ENCODE measurements at regions not wholly inside any gene's neighbourhood (a gene's known extent, or its start where the extent isn't known, plus 50 kb on each side); places are given as distances from the start of the nearest gene placed in this dataset.

DNA sequence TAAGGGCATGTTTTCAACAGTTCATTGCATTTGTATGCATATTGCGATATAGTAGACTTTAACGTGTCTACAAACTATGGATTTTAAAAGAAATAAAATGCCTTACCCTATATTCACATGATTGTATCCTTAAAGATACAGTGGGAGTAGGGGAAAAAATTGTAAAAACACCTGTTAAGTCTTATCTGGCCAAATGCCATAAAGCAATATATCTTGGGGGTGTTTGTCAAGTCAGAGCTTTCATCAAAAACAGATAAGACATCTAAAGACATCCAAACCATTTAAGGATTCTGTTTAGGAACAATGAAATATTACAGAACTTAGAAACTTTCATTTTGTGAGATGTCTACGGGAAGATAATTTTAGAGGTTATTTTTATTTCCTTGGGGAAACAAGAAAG lies 152.3 kb downstream of the AASDH start (continued):
- TF ChIP-seq, protein P1, sequence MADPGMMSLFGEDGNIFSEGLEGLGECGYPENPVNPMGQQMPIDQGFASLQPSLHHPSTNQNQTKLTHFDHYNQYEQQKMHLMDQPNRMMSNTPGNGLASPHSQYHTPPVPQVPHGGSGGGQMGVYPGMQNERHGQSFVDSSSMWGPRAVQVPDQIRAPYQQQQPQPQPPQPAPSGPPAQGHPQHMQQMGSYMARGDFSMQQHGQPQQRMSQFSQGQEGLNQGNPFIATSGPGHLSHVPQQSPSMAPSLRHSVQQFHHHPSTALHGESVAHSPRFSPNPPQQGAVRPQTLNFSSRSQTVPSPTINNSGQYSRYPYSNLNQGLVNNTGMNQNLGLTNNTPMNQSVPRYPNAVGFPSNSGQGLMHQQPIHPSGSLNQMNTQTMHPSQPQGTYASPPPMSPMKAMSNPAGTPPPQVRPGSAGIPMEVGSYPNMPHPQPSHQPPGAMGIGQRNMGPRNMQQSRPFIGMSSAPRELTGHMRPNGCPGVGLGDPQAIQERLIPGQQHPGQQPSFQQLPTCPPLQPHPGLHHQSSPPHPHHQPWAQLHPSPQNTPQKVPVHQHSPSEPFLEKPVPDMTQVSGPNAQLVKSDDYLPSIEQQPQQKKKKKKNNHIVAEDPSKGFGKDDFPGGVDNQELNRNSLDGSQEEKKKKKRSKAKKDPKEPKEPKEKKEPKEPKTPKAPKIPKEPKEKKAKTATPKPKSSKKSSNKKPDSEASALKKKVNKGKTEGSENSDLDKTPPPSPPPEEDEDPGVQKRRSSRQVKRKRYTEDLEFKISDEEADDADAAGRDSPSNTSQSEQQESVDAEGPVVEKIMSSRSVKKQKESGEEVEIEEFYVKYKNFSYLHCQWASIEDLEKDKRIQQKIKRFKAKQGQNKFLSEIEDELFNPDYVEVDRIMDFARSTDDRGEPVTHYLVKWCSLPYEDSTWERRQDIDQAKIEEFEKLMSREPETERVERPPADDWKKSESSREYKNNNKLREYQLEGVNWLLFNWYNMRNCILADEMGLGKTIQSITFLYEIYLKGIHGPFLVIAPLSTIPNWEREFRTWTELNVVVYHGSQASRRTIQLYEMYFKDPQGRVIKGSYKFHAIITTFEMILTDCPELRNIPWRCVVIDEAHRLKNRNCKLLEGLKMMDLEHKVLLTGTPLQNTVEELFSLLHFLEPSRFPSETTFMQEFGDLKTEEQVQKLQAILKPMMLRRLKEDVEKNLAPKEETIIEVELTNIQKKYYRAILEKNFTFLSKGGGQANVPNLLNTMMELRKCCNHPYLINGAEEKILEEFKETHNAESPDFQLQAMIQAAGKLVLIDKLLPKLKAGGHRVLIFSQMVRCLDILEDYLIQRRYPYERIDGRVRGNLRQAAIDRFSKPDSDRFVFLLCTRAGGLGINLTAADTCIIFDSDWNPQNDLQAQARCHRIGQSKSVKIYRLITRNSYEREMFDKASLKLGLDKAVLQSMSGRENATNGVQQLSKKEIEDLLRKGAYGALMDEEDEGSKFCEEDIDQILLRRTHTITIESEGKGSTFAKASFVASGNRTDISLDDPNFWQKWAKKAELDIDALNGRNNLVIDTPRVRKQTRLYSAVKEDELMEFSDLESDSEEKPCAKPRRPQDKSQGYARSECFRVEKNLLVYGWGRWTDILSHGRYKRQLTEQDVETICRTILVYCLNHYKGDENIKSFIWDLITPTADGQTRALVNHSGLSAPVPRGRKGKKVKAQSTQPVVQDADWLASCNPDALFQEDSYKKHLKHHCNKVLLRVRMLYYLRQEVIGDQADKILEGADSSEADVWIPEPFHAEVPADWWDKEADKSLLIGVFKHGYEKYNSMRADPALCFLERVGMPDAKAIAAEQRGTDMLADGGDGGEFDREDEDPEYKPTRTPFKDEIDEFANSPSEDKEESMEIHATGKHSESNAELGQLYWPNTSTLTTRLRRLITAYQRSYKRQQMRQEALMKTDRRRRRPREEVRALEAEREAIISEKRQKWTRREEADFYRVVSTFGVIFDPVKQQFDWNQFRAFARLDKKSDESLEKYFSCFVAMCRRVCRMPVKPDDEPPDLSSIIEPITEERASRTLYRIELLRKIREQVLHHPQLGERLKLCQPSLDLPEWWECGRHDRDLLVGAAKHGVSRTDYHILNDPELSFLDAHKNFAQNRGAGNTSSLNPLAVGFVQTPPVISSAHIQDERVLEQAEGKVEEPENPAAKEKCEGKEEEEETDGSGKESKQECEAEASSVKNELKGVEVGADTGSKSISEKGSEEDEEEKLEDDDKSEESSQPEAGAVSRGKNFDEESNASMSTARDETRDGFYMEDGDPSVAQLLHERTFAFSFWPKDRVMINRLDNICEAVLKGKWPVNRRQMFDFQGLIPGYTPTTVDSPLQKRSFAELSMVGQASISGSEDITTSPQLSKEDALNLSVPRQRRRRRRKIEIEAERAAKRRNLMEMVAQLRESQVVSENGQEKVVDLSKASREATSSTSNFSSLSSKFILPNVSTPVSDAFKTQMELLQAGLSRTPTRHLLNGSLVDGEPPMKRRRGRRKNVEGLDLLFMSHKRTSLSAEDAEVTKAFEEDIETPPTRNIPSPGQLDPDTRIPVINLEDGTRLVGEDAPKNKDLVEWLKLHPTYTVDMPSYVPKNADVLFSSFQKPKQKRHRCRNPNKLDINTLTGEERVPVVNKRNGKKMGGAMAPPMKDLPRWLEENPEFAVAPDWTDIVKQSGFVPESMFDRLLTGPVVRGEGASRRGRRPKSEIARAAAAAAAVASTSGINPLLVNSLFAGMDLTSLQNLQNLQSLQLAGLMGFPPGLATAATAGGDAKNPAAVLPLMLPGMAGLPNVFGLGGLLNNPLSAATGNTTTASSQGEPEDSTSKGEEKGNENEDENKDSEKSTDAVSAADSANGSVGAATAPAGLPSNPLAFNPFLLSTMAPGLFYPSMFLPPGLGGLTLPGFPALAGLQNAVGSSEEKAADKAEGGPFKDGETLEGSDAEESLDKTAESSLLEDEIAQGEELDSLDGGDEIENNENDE (IDR thresholded peaks at IDR 0.05; ENCODE audit: insufficient replicate concordance, low read length), result no peak
- TF ChIP-seq, protein P2, sequence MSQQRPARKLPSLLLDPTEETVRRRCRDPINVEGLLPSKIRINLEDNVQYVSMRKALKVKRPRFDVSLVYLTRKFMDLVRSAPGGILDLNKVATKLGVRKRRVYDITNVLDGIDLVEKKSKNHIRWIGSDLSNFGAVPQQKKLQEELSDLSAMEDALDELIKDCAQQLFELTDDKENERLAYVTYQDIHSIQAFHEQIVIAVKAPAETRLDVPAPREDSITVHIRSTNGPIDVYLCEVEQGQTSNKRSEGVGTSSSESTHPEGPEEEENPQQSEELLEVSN (IDR thresholded peaks at IDR 0.05), result no peak
- TF ChIP-seq GTF2F1 (IDR thresholded peaks at IDR 0.05; ENCODE audit: borderline replicate concordance, low read depth, low read length) (no peak), ASH2L (IDR thresholded peaks at IDR 0.05; ENCODE audit: low read length) (no peak), HDAC6 (IDR thresholded peaks at IDR 0.05; ENCODE audit: low read depth, low read length) (no peak), TCF12 (IDR thresholded peaks at IDR 0.05; ENCODE audit: low read depth, low read length) (no peak), RXRA (IDR thresholded peaks at IDR 0.05; ENCODE audit: insufficient read depth, low read depth, low read length) (no peak), POLR2AphosphoS5 (IDR thresholded peaks at IDR 0.05; ENCODE audit: low read depth, low read length) (no peak), POLR2A (IDR thresholded peaks at IDR 0.05; ENCODE audit: control extremely low read depth in 1 of 2, low read depth in 2 of 2, low read length in 2 of 2) (no peak)
- TF ChIP-seq, protein P3, sequence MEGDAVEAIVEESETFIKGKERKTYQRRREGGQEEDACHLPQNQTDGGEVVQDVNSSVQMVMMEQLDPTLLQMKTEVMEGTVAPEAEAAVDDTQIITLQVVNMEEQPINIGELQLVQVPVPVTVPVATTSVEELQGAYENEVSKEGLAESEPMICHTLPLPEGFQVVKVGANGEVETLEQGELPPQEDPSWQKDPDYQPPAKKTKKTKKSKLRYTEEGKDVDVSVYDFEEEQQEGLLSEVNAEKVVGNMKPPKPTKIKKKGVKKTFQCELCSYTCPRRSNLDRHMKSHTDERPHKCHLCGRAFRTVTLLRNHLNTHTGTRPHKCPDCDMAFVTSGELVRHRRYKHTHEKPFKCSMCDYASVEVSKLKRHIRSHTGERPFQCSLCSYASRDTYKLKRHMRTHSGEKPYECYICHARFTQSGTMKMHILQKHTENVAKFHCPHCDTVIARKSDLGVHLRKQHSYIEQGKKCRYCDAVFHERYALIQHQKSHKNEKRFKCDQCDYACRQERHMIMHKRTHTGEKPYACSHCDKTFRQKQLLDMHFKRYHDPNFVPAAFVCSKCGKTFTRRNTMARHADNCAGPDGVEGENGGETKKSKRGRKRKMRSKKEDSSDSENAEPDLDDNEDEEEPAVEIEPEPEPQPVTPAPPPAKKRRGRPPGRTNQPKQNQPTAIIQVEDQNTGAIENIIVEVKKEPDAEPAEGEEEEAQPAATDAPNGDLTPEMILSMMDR (IDR thresholded peaks at IDR 0.05; ENCODE audit: control extremely low read depth in 1 of 3, insufficient read depth in 1 of 3, low read depth in 1 of 3, low read length in 3 of 3), result no peak
